Endothelial cell of umbilical vein (primary cell): ENCODE measurements at regions not wholly inside any gene's neighbourhood (a gene's known extent, or its start where the extent isn't known, plus 50 kb on each side); places are given as distances from the start of the nearest gene placed in this dataset.
A peak's percentile ranks its signal among the peaks of the same experiment; 100 is the strongest.

Source experiments
- BruUV-seq: library from RNA; stranded (reverse); fragments of 400-500 nt; replicated peaks from 2 replicates; lab custom pipeline; 2021; lab: Mats Ljungman, UMichigan
- CTCF ChIA-PET: fragments of 300-600, 350-600 bp; sonication (Branson Sonifier 250); formaldehyde crosslinking; loops from one replicate; lab custom pipeline; 2021; ENCODE audit warnings: antibody characterized with exemption, inconsistent platforms; lab: Charles Lee
- POLR2A ChIA-PET: fragments of 300-600, 350-600 bp; sonication (Branson Sonifier 250); formaldehyde crosslinking; loops from one replicate; lab custom pipeline; 2021; ENCODE audit warnings: antibody characterized with exemption, inconsistent platforms; lab: Charles Lee
- DNase-seq: peaks from one replicate; pipeline ENCODE4 v3.0.0-alpha.2; 2011; ENCODE audit warnings: low read depth, low spot score
- FAIRE-seq: peaks from 2 replicates; lab custom pipeline; 2011; peaks lifted over from hg19 to GRCh38; lab: Jason Lieb, UNC
- H2AFZ ChIP-seq: 2 replicates; pipeline ENCODE4 v1.6.0; 2012; ENCODE audit warnings: low read depth, low read length, control low read depth, inconsistent platforms
- H3K27ac ChIP-seq: 2 replicates; pipeline ENCODE4 v1.5.1; 2011; ENCODE audit warnings: low read depth, mild to moderate bottlenecking, control low read depth, low read length, moderate library complexity; ENCODE audit not compliant: insufficient read depth
- H3K27me3 ChIP-seq, 2 experiments: 2 replicates each; pipeline versions ENCODE4 v1.6.0 to v1.6.1; 2011; ENCODE audit warnings: low read length in 2 of 2, mixed read lengths in 1 of 2; ENCODE audit not compliant: control insufficient read depth in 2 of 2, insufficient read depth in 2 of 2
- H3K36me3 ChIP-seq, 2 experiments: 2 replicates in 1 of 2; 3 replicates in 1 of 2; pipeline ENCODE4 v1.5.1; 2011; ENCODE audit warnings: low read length in 2 of 2, mild to moderate bottlenecking in 1 of 2, moderate library complexity in 1 of 2; ENCODE audit not compliant: control insufficient read depth in 2 of 2, insufficient read depth in 2 of 2; ENCODE audit errors: extremely low read depth in 1 of 2
- H3K4me1 ChIP-seq: 3 replicates; pipeline ENCODE4 v1.5.1; 2011; ENCODE audit warnings: mild to moderate bottlenecking, low read length; ENCODE audit not compliant: control insufficient read depth, insufficient read depth; ENCODE audit errors: extremely low read depth
- H3K4me2 ChIP-seq: 2 replicates; pipeline ENCODE4 v1.6.1; 2011; ENCODE audit warnings: low read length, control low read depth, mixed read lengths; ENCODE audit not compliant: insufficient read depth
- H3K4me3 ChIP-seq, 3 experiments: fragments of 200-600 bp in 1 of 3; sonication (generic), shearing (Covaris generic) in 1 of 3; replicated peaks in 1 of 3; 2 replicates each; pipeline ENCODE4 v1.5.1; 2011 to 2016; ENCODE audit warnings: control low read depth in 3 of 3, low read length in 3 of 3, mild to moderate bottlenecking in 2 of 3, inconsistent platforms in 1 of 3, low read depth in 1 of 3, moderate library complexity in 1 of 3; ENCODE audit not compliant: insufficient read depth in 1 of 3
- H3K79me2 ChIP-seq: 2 replicates; pipeline ENCODE4 v1.6.0; 2012; ENCODE audit warnings: low read length, inconsistent platforms; ENCODE audit not compliant: control insufficient read depth, insufficient read depth
- H3K9ac ChIP-seq: replicated peaks from 2 replicates; pipeline ENCODE3; 2011; ENCODE audit warnings: low read length, control low read depth; ENCODE audit not compliant: insufficient read depth; ENCODE audit errors: extremely low read depth
- H3K9me1 ChIP-seq: replicated peaks from 3 replicates; pipeline ENCODE4 v1.6.0; 2011; ENCODE audit warnings: mild to moderate bottlenecking, low read length; ENCODE audit not compliant: control insufficient read depth, insufficient read depth; ENCODE audit errors: extremely low read depth
- H3K9me3 ChIP-seq: replicated peaks from 2 replicates; pipeline ENCODE4 v1.5.1; 2012; ENCODE audit warnings: low read length, inconsistent platforms; ENCODE audit not compliant: control insufficient read depth, insufficient read depth
- H4K20me1 ChIP-seq: replicated peaks from 2 replicates; pipeline ENCODE3; 2011; ENCODE audit warnings: mild to moderate bottlenecking, low read length; ENCODE audit not compliant: control insufficient read depth, insufficient read depth; ENCODE audit errors: extremely low read depth
- CTCF ChIP-seq, 2 donors: IDR thresholded peaks; 1 replicate in 1 of 2; 2 replicates in 1 of 2; pipeline ENCODE4 v1.5.1; 2011; ENCODE audit warnings: low read length in 2 of 2, mild to moderate bottlenecking in 2 of 2, moderate library complexity in 2 of 2, control low read depth in 1 of 2, inconsistent platforms in 1 of 2, low read depth in 1 of 2; ENCODE audit not compliant: insufficient read depth in 1 of 2; ENCODE audit errors: extremely low read depth in 1 of 2
- EZH2 ChIP-seq: IDR thresholded peaks from 2 replicates; pipeline ENCODE4 v1.6.1; 2012; ENCODE audit warnings: borderline replicate concordance, low read depth, mild to moderate bottlenecking, moderate library complexity, low read length, inconsistent platforms; ENCODE audit not compliant: severe bottlenecking
- FOS ChIP-seq: IDR thresholded peaks from 2 replicates; pipeline ENCODE4 v1.6.1; 2011; ENCODE audit warnings: mild to moderate bottlenecking, low read length, moderate library complexity, borderline replicate concordance; ENCODE audit not compliant: insufficient read depth
- GATA2 ChIP-seq: IDR thresholded peaks from 2 replicates; pipeline ENCODE4 v1.7.0; 2011; ENCODE audit warnings: low read depth, mild to moderate bottlenecking, moderate library complexity, mixed read lengths, low read length; ENCODE audit not compliant: insufficient read length, insufficient read depth
- JUN ChIP-seq: IDR thresholded peaks from 2 replicates; pipeline ENCODE4 v1.6.1; 2011; ENCODE audit warnings: borderline replicate concordance, low read depth; ENCODE audit not compliant: insufficient read length, insufficient read depth
- MAX ChIP-seq: IDR thresholded peaks from 2 replicates; pipeline ENCODE4 v1.6.1; 2011; ENCODE audit not compliant: insufficient read depth, insufficient read length
- MYC ChIP-seq: IDR thresholded peaks from one replicate; pipeline ENCODE4 v1.6.1; 2011; ENCODE audit warnings: mild to moderate bottlenecking, low read depth, low read length
- POLR2A ChIP-seq: IDR thresholded peaks from 2 replicates; pipeline ENCODE4 v1.6.1; 2012; ENCODE audit warnings: low read depth, mild to moderate bottlenecking, control low read depth, low read length
- POLR2AphosphoS5 ChIP-seq: IDR thresholded peaks from 2 replicates; pipeline ENCODE4 v1.6.1; 2012; ENCODE audit warnings: low read depth, mild to moderate bottlenecking, control low read depth, low read length, moderate library complexity; ENCODE audit not compliant: insufficient read depth
- dilution Hi-C: fragments of 300-500 bp; cut with MboI; formaldehyde crosslinking; loops from one replicate; pipeline ENCODE4 v1.15.0; 2019; ENCODE audit warnings: low sequenced_read_pairs; ENCODE audit not compliant: extremely low pct_ligation_motif_present
- intact Hi-C: fragments of 100-400 bp; cut with micrococcal nuclease; formaldehyde crosslinking; loops from one replicate; pipeline ENCODE4 v1.10.0; 2022

- Histone ChIP-seq H3K79me2 (no peaks in the 10 kb centered on the region), H3K4me3 (no peak overlapping the region), H3K4me2 (no peak overlapping the region), H3K4me1 (peaks cover 27% of the 10 kb centered on the region), H3K9ac (no peak overlapping the region), H3K36me3 (no peaks in the 10 kb centered on the region), H3K9me3 (no peaks in the 10 kb centered on the region), H4K20me1 (no peaks in the 10 kb centered on the region), H3K9me1 (no peaks in the 10 kb centered on the region), H3K27ac (peak overlapping the region; percentile 4), H2AFZ (no peak overlapping the region), H3K27me3 (no peaks in the 10 kb centered on the region)
- DNase-seq (peak; percentile 89), FAIRE-seq (no peak)
- POLR2A ChIA-PET = no interaction called here
- dilution Hi-C loops = no loop called here
- no TSS peak for BruUV-seq
- intact Hi-C loops = loop anchor here (1.0 to 2.0 kb wide), 4 partner anchors 33 to 158 kb away; partner anchors contain the start of gene CHST15
- CTCF ChIA-PET = interaction anchor here (1.2 to 2.0 kb wide), 5 partner anchors 11 to 236 kb away, joined by 3 to 15 read pairs (median 4); no protein-coding TSS in a partner anchor
- TF ChIP-seq JUN (peak; percentile 67), FOS (peak; percentile 69), POLR2AphosphoS5 (peak; percentile 61), MAX (no peak), CTCF (IDR thresholded peaks at IDR 0.05; ENCODE audit: extremely low read depth in 1 of 2, insufficient read depth in 1 of 2, low read depth in 1 of 2, low read length in 2 of 2) (no peak), GATA2 (peak; percentile 61), EZH2 (no peak), MYC (no peak), POLR2A (no peak)
Observed at GRCh38 chr10:124153023-124153826, 59.8 kb upstream of the CHST15 start.
